ENCODE measurements at regions not wholly inside any gene's neighbourhood (a gene's known extent, or its start where the extent isn't known, plus 50 kb on each side); places are given as distances from the start of the nearest gene placed in this dataset.

GRCh38 chr22:34599567-34599966, 466.4 kb upstream of the ISX start:
- no peak overlapping the region for H3K4me3 ChIP-seq
- TF ChIP-seq CTCF (IDR thresholded peaks at IDR 0.05): no peak
- no peaks in the 10 kb centered on the region for H3K4me1 ChIP-seq
- DNase-seq (ENCODE audit: low spot score): no peak
- H3K9me3 ChIP-seq: no peaks in the 10 kb centered on the region
- H3K36me3 ChIP-seq: no peaks in the 10 kb centered on the region
- no peak overlapping the region for H3K27ac ChIP-seq
- no peaks in the 10 kb centered on the region for H3K27me3 ChIP-seq

- Histone ChIP-seq H3K4me3 (no peak overlapping the region), H3K9me3 (no peaks in the 10 kb centered on the region), H3K27me3 (no peaks in the 10 kb centered on the region), H3K36me3 (no peaks in the 10 kb centered on the region), H3K27ac (no peak overlapping the region), H3K4me1 (no peaks in the 10 kb centered on the region)
- no peak for DNase-seq (ENCODE audit: low spot score)
- no peak for TF ChIP-seq CTCF (IDR thresholded peaks at IDR 0.05)
Observed at GRCh38 chr22:34604312-34604711, 461.6 kb upstream of the ISX start.

GRCh38 chr22:34608106-34608505, 457.9 kb upstream of the ISX start:
- H3K27ac ChIP-seq: no peak overlapping the region
- no peaks in the 10 kb centered on the region for H3K4me1 ChIP-seq
- no peaks in the 10 kb centered on the region for H3K36me3 ChIP-seq
- H3K4me3 ChIP-seq: no peak overlapping the region
- no peaks in the 10 kb centered on the region for H3K9me3 ChIP-seq
- no peaks in the 10 kb centered on the region for H3K27me3 ChIP-seq
- TF ChIP-seq CTCF (IDR thresholded peaks at IDR 0.05): no peak
- DNase-seq (ENCODE audit: low spot score): no peak

GRCh38 chr22:34608540-34609115, 457.3 kb upstream of the ISX start:
- H3K36me3 ChIP-seq: no peaks in the 10 kb centered on the region
- H3K9me3 ChIP-seq: no peaks in the 10 kb centered on the region
- no peak for DNase-seq (ENCODE audit: low spot score)
- no peaks in the 10 kb centered on the region for H3K27me3 ChIP-seq
- no peaks in the 10 kb centered on the region for H3K4me1 ChIP-seq
- no peak overlapping the region for H3K27ac ChIP-seq
- no peak for TF ChIP-seq CTCF (IDR thresholded peaks at IDR 0.05)
- H3K4me3 ChIP-seq: no peak overlapping the region

- H3K27ac ChIP-seq: no peak overlapping the region
- no peaks in the 10 kb centered on the region for H3K27me3 ChIP-seq
- no peak for DNase-seq (ENCODE audit: low spot score)
- no peaks in the 10 kb centered on the region for H3K9me3 ChIP-seq
- TF ChIP-seq CTCF (IDR thresholded peaks at IDR 0.05): no peak
- H3K4me3 ChIP-seq: no peak overlapping the region
- H3K36me3 ChIP-seq: no peaks in the 10 kb centered on the region
- no peaks in the 10 kb centered on the region for H3K4me1 ChIP-seq
Observed at GRCh38 chr22:34609646-34610045, 456.3 kb upstream of the ISX start.

- no peaks in the 10 kb centered on the region for H3K36me3 ChIP-seq
- no peaks in the 10 kb centered on the region for H3K27me3 ChIP-seq
- no peak for TF ChIP-seq CTCF (IDR thresholded peaks at IDR 0.05)
Observed at GRCh38 chr22:34620161-34620560, 445.8 kb upstream of the ISX start.

More at GRCh38 chr22:34620161-34620560, 445.8 kb upstream of the ISX start:
- Histone ChIP-seq H3K4me3 (no peak overlapping the region), H3K4me1 (no peaks in the 10 kb centered on the region), H3K27ac (no peak overlapping the region), H3K9me3 (no peaks in the 10 kb centered on the region)
- DNase-seq (ENCODE audit: low spot score): no peak

Measured in right atrium auricular region (tissue), 2 donors.